CD4-positive, alpha-beta T cell (primary cell): ENCODE measurements at regions not wholly inside any gene's neighbourhood (a gene's known extent, or its start where the extent isn't known, plus 50 kb on each side); places are given as distances from the start of the nearest gene placed in this dataset.

Experiments used
- ATAC-seq: fragments of 200-7000 bp; cut with Tn5 transposase; one replicate; pipeline ENCODE4 v1.10.0; 2022; ENCODE audit warnings: mild to moderate bottlenecking; ENCODE audit not compliant: poor library complexity
- CTCF ChIA-PET: fragments of 350-600 bp; sonication (Branson Sonifier 250); formaldehyde crosslinking; loops from one replicate; lab custom pipeline; 2021; ENCODE audit warnings: antibody characterized with exemption, inconsistent platforms; lab: Charles Lee
- POLR2A ChIA-PET: fragments of 350-600 bp; sonication (Branson Sonifier 250); formaldehyde crosslinking; loops from one replicate; lab custom pipeline; 2021; ENCODE audit warnings: antibody characterized with exemption, inconsistent platforms; lab: Charles Lee
- DNase-seq, 14 experiments: peaks; one replicate each; pipeline ENCODE4 v3.0.0-alpha.2; 2013 to 2020; ENCODE audit warnings: mixed read lengths in 2 of 14
- H3K27ac ChIP-seq, 2 donors: one replicate each; pipeline versions ENCODE4 v1.5.1 to v1.7.0; 2013; ENCODE audit warnings: low read length in 2 of 2, low read depth in 1 of 2, mild to moderate bottlenecking in 1 of 2
- H3K27me3 ChIP-seq, 2 experiments: 1 replicate in 1 of 2; 2 replicates in 1 of 2; pipeline versions ENCODE4 v1.6.1 to v1.7.0; 2013; ENCODE audit warnings: low read length in 2 of 2, control low read depth in 1 of 2, mild to moderate bottlenecking in 1 of 2, moderate library complexity in 1 of 2; ENCODE audit not compliant: insufficient read depth in 2 of 2, control insufficient read depth in 1 of 2
- H3K36me3 ChIP-seq: one replicate; pipeline ENCODE4 v1.6.1; 2013; ENCODE audit warnings: low read length, control low read depth; ENCODE audit not compliant: insufficient read depth
- H3K4me1 ChIP-seq: one replicate; pipeline ENCODE4 v1.6.1; 2013; ENCODE audit warnings: low read length, control low read depth; ENCODE audit not compliant: insufficient read depth
- H3K4me3 ChIP-seq: one replicate; pipeline ENCODE4 v1.5.1; 2013; ENCODE audit warnings: mild to moderate bottlenecking, low read length, moderate library complexity
- H3K9me3 ChIP-seq, 2 experiments: 1 replicate in 1 of 2; 2 replicates in 1 of 2; pipeline versions ENCODE4 v1.6.1 to v1.7.0; 2013; ENCODE audit warnings: low read length in 2 of 2, mild to moderate bottlenecking in 2 of 2, control low read depth in 1 of 2, moderate library complexity in 1 of 2; ENCODE audit not compliant: control insufficient read depth in 1 of 2, insufficient read depth in 1 of 2
- H3K27ac Mint-ChIP-seq: one replicate; pipeline ENCODE4 v1.8.0; 2020; ENCODE audit warnings: mixed read lengths
- H3K27me3 Mint-ChIP-seq: one replicate; pipeline ENCODE4 v1.8.0; 2021; ENCODE audit warnings: mixed read lengths
- H3K36me3 Mint-ChIP-seq: one replicate; pipeline ENCODE4 v1.8.0; 2021; ENCODE audit warnings: low read depth, mixed read lengths
- H3K4me1 Mint-ChIP-seq: one replicate; pipeline ENCODE4 v1.8.0; 2021; ENCODE audit warnings: low read depth, mixed read lengths
- H3K4me3 Mint-ChIP-seq: one replicate; pipeline ENCODE4 v1.8.0; 2020; ENCODE audit warnings: mild to moderate bottlenecking, mixed read lengths
- H3K9me3 Mint-ChIP-seq: one replicate; pipeline ENCODE4 v1.8.0; 2020; ENCODE audit warnings: mixed read lengths
- CTCF ChIP-seq: fragments of 200-600 bp; IDR thresholded peaks from one replicate; pipeline ENCODE4 v1.8.0; 2022; ENCODE audit warnings: antibody characterized with exemption, mild to moderate bottlenecking
- intact Hi-C, 2 experiments: fragments of 100-400 bp; cut with DNase I in 1 of 2; cut with micrococcal nuclease in 1 of 2; formaldehyde crosslinking; loops; one replicate each; pipeline versions ENCODE4 v1.15.1 to v1.9.0; 2023 to 2025; cut with DNase I, micrococcal nuclease

- ChIA-PET POLR2A (no interaction called here), CTCF (no interaction called here)
- H3K27ac ChIP-seq = no peak overlapping the region
- H3K9me3 Mint-ChIP-seq = peaks cover 2% of the 10 kb centered on the region
- no peak for ATAC-seq
- intact Hi-C loops = no loop called here
- no peaks in the 10 kb centered on the region for H3K4me1 Mint-ChIP-seq
- H3K27me3 Mint-ChIP-seq = no peaks in the 10 kb centered on the region
- H3K4me3 Mint-ChIP-seq = no peak overlapping the region
- no peak for TF ChIP-seq CTCF
- H3K27ac Mint-ChIP-seq = no peak overlapping the region
- H3K4me1 ChIP-seq = no peaks in the 10 kb centered on the region
- H3K27me3 ChIP-seq = peaks cover 0 to 2% of the 10 kb centered on the region in 2 experiments
- no peaks in the 10 kb centered on the region for H3K36me3 ChIP-seq
- no peaks in the 10 kb centered on the region for H3K9me3 ChIP-seq
- H3K36me3 Mint-ChIP-seq = no peaks in the 10 kb centered on the region
- no peak for DNase-seq
- H3K4me3 ChIP-seq = no peak overlapping the region
These were observed 519.9 kb upstream of the USP24 start for GRCh38 chr1:55735106-55735505.

GRCh38 chr1:55726994-55727393, 511.8 kb upstream of the USP24 start:
- no peak overlapping the region for H3K4me3 Mint-ChIP-seq
- no peak overlapping the region for H3K27ac Mint-ChIP-seq
- DNase-seq (no peak), ATAC-seq (no peak)
- Histone ChIP-seq H3K27ac (no peak overlapping the region), H3K36me3 (no peaks in the 10 kb centered on the region), H3K9me3 (no peaks in the 10 kb centered on the region), H3K4me3 (no peak overlapping the region), H3K4me1 (no peaks in the 10 kb centered on the region), H3K27me3 (peaks cover 0 to 4% of the 10 kb centered on the region in 2 experiments)
- peaks cover 6% of the 10 kb centered on the region for H3K27me3 Mint-ChIP-seq
- CTCF ChIA-PET = no interaction called here
- H3K9me3 Mint-ChIP-seq = no peaks in the 10 kb centered on the region
- H3K4me1 Mint-ChIP-seq = no peaks in the 10 kb centered on the region
- TF ChIP-seq CTCF = no peak
- intact Hi-C loops = no loop called here
- no peaks in the 10 kb centered on the region for H3K36me3 Mint-ChIP-seq
- POLR2A ChIA-PET = no interaction called here

GRCh38 chr1:55725378-55725777, 510.2 kb upstream of the USP24 start:
- no peak for DNase-seq
- Mint-ChIP-seq H3K9me3 (no peaks in the 10 kb centered on the region), H3K4me1 (no peaks in the 10 kb centered on the region), H3K27me3 (peaks cover 6% of the 10 kb centered on the region), H3K27ac (no peak overlapping the region), H3K36me3 (no peaks in the 10 kb centered on the region), H3K4me3 (no peak overlapping the region)
- CTCF ChIA-PET = no interaction called here
- H3K27me3 ChIP-seq = peaks cover 0 to 4% of the 10 kb centered on the region in 2 experiments
- POLR2A ChIA-PET = no interaction called here
- TF ChIP-seq CTCF = no peak
- no peak overlapping the region for H3K4me3 ChIP-seq
- intact Hi-C loops = no loop called here
- no peaks in the 10 kb centered on the region for H3K36me3 ChIP-seq
- no peak overlapping the region for H3K27ac ChIP-seq
- ATAC-seq = no peak
- H3K4me1 ChIP-seq = no peaks in the 10 kb centered on the region
- H3K9me3 ChIP-seq = no peaks in the 10 kb centered on the region
